BE2C (cell line): ENCODE measurements at regions not wholly inside any gene's neighbourhood (a gene's known extent, or its start where the extent isn't known, plus 50 kb on each side); places are given as distances from the start of the nearest gene placed in this dataset.

Source experiments
- DNase-seq: peaks from one replicate; pipeline ENCODE4 v3.0.0-alpha.2; 2020
- H3K27me3 ChIP-seq: fragments of 250-450 bp; sonication (Bioruptor Pico); 2 replicates; pipeline ENCODE4 v1.5.1; 2020; ENCODE audit warnings: mild to moderate bottlenecking
- H3K36me3 ChIP-seq: fragments of 250-450 bp; sonication (Bioruptor Pico); 2 replicates; pipeline ENCODE4 v1.5.1; 2020; ENCODE audit warnings: mild to moderate bottlenecking
- H3K4me1 ChIP-seq: fragments of 250-450 bp; sonication (Bioruptor Pico); 2 replicates; pipeline ENCODE4 v1.5.1; 2020
- H3K4me3 ChIP-seq: 2 replicates; pipeline ENCODE4 v1.5.1; 2011; ENCODE audit warnings: low read depth, low read length
- H3K9me3 ChIP-seq: fragments of 250-450 bp; sonication (Bioruptor Pico); 2 replicates; pipeline ENCODE4 v1.5.1; 2020
- CTCF ChIP-seq: IDR thresholded peaks from 2 replicates; pipeline ENCODE4 v1.5.1; 2012; ENCODE audit warnings: mild to moderate bottlenecking, low read depth, low read length

DNA sequence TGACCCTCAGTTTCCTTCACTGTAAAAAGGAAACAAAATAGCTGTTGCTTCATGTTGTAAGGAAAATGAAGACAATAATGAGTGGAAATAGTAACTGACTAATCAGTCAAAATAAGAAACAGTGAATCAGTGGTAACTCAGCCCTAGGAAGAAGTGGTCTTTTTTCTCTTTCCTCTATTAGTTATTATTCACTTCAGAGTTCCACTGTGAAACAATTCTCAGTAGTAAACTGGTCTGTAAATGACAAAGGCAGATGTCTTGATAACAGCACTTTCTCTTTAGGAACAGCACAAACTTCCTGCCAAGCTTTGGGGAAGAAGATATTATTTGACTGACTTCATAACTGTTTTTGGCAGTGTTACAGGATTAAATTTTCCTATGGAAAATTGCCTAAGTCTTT, 600.5 kb upstream of the KLHL1 start:
- Histone ChIP-seq H3K4me3 (no peak overlapping the region), H3K27me3 (no peaks in the 10 kb centered on the region), H3K9me3 (no peaks in the 10 kb centered on the region), H3K4me1 (no peaks in the 10 kb centered on the region), H3K36me3 (no peaks in the 10 kb centered on the region)
- DNase-seq = no peak
- no peak for TF ChIP-seq CTCF

DNA sequence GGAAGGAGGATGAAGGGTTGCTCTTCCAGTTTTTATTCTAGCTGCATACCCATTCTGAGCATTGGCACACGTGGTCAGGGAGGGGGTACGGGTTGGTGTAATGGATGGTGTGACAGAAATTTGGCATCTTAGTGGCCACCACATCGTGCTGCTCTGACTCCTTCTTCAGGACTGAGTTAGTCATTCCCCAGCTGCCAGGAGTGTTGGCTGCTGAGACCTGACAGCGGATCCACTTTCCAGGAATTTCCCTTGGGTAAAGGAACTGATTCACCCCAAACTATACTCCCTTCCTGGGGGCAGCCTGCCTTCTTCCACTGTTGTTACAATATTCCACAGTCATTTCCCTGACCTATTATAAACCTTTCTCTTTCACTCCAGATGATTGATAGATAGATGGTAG, 595.5 kb upstream of the KLHL1 start:
- no peak for TF ChIP-seq CTCF
- H3K27me3 ChIP-seq = no peaks in the 10 kb centered on the region
- no peak for DNase-seq
- no peak overlapping the region for H3K4me3 ChIP-seq
- no peaks in the 10 kb centered on the region for H3K9me3 ChIP-seq
- no peaks in the 10 kb centered on the region for H3K4me1 ChIP-seq
- H3K36me3 ChIP-seq = no peaks in the 10 kb centered on the region

GRCh38 chr13:70694996-70695715, 586.9 kb upstream of the KLHL1 start:
- no peaks in the 10 kb centered on the region for H3K36me3 ChIP-seq
- DNase-seq = no peak
- H3K9me3 ChIP-seq = no peaks in the 10 kb centered on the region
- TF ChIP-seq CTCF = no peak
- H3K4me1 ChIP-seq = no peaks in the 10 kb centered on the region
- H3K4me3 ChIP-seq = no peak overlapping the region
- H3K27me3 ChIP-seq = no peaks in the 10 kb centered on the region

DNA sequence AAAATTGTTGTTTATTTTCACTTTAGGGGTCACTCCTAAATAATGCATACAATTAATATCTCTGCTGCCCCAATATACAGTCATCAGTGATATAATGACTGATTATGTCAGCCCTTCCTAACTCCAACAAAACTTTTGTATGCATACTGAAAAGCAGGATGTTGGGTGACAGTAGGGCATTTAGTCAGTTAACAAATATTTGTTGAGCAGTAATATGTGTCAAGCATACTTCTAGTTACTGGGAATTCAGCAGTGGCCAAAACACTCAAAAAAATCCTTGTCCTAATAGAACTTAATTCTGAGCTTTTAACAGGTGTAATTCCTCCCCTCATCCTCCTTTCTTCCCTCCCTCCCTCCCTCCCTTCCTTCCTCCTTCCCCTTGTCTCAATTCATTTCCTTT, 560.7 kb upstream of the KLHL1 start:
- TF ChIP-seq CTCF = no peak
- Histone ChIP-seq H3K9me3 (no peaks in the 10 kb centered on the region), H3K36me3 (no peaks in the 10 kb centered on the region), H3K27me3 (no peaks in the 10 kb centered on the region), H3K4me1 (0 out of 2 replicates have a peak, but pooled peaks cover 2% of the 10 kb centered on the region), H3K4me3 (no peak overlapping the region)
- DNase-seq = no peak

DNA sequence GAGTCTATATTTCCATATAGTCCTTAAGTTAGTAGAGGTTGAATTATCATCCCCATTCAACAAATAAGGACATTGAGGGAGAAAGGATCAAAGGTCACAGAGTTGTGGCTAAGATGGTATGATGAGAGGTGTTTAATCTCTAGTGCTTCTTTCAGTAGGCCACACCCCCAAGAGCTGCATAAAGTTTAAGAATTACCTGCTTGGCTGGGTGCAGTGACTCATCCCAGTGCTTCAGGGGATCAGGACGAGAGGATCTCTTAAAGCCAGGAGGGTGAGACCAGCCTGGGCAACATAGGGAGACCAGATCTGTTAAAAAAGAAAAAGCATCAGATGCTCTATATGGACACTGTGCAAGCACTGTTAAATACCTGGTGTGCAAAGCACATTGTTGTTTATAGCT, 560.0 kb upstream of the KLHL1 start:
- Histone ChIP-seq H3K36me3 (no peaks in the 10 kb centered on the region), H3K4me1 (0 out of 2 replicates have a peak, but pooled peaks cover 3% of the 10 kb centered on the region), H3K9me3 (no peaks in the 10 kb centered on the region), H3K27me3 (no peaks in the 10 kb centered on the region), H3K4me3 (no peak overlapping the region)
- no peak for TF ChIP-seq CTCF
- DNase-seq = no peak

- H3K27me3 ChIP-seq = no peaks in the 10 kb centered on the region
- no peak for DNase-seq
- no peak for TF ChIP-seq CTCF
- H3K9me3 ChIP-seq = no peaks in the 10 kb centered on the region
- H3K36me3 ChIP-seq = no peaks in the 10 kb centered on the region
- no peak overlapping the region for H3K4me3 ChIP-seq
- H3K4me1 ChIP-seq = 0 out of 2 replicates have a peak, but pooled peaks cover 3% of the 10 kb centered on the region
These were observed 558.8 kb upstream of the KLHL1 start for GRCh38 chr13:70666883-70667556.
